ENCODE measurements at regions not wholly inside any gene's neighbourhood (a gene's known extent, or its start where the extent isn't known, plus 50 kb on each side); places are given as distances from the start of the nearest gene placed in this dataset.

GRCh38 chr6:61044011-61044410, 1242.0 kb downstream of the KHDRBS2 start:
- no peak overlapping the region for H3K27ac ChIP-seq (ENCODE audit: low read depth in 2 of 2, low read length in 2 of 2)
- DNase-seq (no peak), FAIRE-seq (no peak)
- no peak overlapping the region for H3K4me3 ChIP-seq (ENCODE audit: low read length in 3 of 3)
- intact Hi-C loops (cut with DNase I) = no loop called here
- no peaks in the 10 kb centered on the region for H3K36me3 ChIP-seq (ENCODE audit: control insufficient read depth in 2 of 3, insufficient read depth in 3 of 3, low read length in 3 of 3)
- TF ChIP-seq, protein P1, sequence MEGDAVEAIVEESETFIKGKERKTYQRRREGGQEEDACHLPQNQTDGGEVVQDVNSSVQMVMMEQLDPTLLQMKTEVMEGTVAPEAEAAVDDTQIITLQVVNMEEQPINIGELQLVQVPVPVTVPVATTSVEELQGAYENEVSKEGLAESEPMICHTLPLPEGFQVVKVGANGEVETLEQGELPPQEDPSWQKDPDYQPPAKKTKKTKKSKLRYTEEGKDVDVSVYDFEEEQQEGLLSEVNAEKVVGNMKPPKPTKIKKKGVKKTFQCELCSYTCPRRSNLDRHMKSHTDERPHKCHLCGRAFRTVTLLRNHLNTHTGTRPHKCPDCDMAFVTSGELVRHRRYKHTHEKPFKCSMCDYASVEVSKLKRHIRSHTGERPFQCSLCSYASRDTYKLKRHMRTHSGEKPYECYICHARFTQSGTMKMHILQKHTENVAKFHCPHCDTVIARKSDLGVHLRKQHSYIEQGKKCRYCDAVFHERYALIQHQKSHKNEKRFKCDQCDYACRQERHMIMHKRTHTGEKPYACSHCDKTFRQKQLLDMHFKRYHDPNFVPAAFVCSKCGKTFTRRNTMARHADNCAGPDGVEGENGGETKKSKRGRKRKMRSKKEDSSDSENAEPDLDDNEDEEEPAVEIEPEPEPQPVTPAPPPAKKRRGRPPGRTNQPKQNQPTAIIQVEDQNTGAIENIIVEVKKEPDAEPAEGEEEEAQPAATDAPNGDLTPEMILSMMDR (IDR thresholded peaks at IDR 0.05; ENCODE audit: borderline replicate concordance, extremely low read depth, insufficient read depth) = no peak
- peaks cover 0 to 14% (median 0%) of the 10 kb centered on the region in 3 donors for H3K9me3 ChIP-seq (ENCODE audit: control insufficient read depth in 2 of 3, insufficient read depth in 1 of 3, low read length in 3 of 3)
- H3K27me3 ChIP-seq (ENCODE audit: control insufficient read depth, insufficient read depth, low read length) = no peaks in the 10 kb centered on the region
- H3K4me1 ChIP-seq (ENCODE audit: control insufficient read depth in 2 of 3, insufficient read depth in 2 of 3, low read depth in 1 of 3, low read length in 3 of 3) = no peaks in the 10 kb centered on the region
- H3K9ac ChIP-seq (ENCODE audit: low read length in 3 of 3) = no peak overlapping the region
